GM13977 (cell line): ENCODE measurements at regions not wholly inside any gene's neighbourhood (a gene's known extent, or its start where the extent isn't known, plus 50 kb on each side); places are given as distances from the start of the nearest gene placed in this dataset.

Experiments
- DNase-seq: peaks from one replicate; pipeline ENCODE4 v3.0.0; 2012; ENCODE audit warnings: low spot score
- in situ Hi-C: fragments of 300-500 bp; cut with MboI; formaldehyde crosslinking; loops from one replicate; pipeline ENCODE4 v1.12.0; 2022; ENCODE audit warnings: low sequenced_read_pairs, low pct_unique_long_range_greater_than_20kb, mixed read lengths, inconsistent platforms; ENCODE audit not compliant: unreplicated experiment
- TF ChIP-seq, protein P1 (sequence below): IDR thresholded peaks from 2 replicates; pipeline ENCODE4 v1.5.1; 2012; ENCODE audit warnings: mild to moderate bottlenecking, control low read depth; ENCODE audit not compliant: insufficient read depth; ENCODE audit errors: extremely low read depth, missing control alignments

DNA sequence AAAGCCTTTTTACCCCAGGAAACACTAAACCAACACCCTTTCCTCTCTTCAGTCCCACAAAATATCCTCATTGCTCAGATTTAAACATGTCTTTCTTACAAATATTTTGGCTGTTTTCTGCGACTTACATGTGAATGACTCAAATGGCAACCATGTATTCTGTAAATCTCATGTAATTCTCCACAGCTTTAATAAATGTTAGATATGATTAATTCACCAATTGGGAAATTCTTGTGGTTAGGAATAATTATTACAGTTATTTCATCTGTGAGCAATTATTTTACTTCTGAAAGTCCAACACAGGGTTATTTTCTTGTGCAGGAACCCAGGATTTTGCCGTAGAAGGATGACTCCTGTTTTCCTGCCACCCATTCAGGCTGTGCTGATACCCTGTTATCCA lies 431.5 kb downstream of the LMO4 start:
- in situ Hi-C loops, result no loop called here
- DNase-seq, result no peak
- TF ChIP-seq, protein P1, sequence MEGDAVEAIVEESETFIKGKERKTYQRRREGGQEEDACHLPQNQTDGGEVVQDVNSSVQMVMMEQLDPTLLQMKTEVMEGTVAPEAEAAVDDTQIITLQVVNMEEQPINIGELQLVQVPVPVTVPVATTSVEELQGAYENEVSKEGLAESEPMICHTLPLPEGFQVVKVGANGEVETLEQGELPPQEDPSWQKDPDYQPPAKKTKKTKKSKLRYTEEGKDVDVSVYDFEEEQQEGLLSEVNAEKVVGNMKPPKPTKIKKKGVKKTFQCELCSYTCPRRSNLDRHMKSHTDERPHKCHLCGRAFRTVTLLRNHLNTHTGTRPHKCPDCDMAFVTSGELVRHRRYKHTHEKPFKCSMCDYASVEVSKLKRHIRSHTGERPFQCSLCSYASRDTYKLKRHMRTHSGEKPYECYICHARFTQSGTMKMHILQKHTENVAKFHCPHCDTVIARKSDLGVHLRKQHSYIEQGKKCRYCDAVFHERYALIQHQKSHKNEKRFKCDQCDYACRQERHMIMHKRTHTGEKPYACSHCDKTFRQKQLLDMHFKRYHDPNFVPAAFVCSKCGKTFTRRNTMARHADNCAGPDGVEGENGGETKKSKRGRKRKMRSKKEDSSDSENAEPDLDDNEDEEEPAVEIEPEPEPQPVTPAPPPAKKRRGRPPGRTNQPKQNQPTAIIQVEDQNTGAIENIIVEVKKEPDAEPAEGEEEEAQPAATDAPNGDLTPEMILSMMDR, result no peak

DNA sequence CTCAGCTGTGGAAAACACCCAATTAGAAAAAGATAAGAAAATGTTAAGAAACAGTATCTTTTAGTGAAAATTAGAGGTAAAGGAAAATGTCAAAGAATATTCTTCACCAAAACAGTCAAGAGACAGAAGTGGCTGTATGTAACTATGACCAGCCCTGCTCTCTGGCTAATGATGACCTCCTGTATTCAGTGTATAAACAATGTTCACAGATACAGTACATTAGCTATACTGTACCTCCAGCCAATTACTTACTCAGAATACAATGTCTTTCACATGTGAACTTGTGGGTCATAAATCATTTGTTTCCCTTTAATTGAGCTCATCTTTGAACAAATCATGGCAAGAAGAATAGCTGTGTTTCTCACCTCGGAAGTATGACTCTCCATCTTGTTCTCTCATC lies 432.0 kb downstream of the LMO4 start:
- in situ Hi-C loops, result no loop called here
- TF ChIP-seq, protein P1, result no peak
- DNase-seq, result no peak

DNA sequence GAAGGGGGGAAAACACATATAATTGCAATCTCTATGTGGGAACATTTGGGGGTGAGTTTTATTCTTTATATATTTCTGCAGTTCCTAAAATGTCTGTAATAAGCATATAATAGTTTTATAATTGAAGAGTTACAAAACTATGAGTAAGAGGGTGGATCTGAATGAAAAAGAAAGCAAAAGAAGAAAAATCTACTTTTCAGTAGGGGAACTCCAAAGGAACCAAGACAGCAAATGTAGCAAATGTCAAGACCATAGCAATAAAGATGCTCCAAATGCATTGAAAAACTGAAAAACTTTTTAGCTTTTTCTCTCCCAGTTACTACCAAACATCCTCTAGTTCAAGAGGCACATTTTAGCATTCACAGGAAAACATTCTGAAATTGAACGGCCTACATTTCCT lies 434.8 kb downstream of the LMO4 start:
- DNase-seq, result no peak
- in situ Hi-C loops, result no loop called here
- TF ChIP-seq, protein P1, result no peak

DNA sequence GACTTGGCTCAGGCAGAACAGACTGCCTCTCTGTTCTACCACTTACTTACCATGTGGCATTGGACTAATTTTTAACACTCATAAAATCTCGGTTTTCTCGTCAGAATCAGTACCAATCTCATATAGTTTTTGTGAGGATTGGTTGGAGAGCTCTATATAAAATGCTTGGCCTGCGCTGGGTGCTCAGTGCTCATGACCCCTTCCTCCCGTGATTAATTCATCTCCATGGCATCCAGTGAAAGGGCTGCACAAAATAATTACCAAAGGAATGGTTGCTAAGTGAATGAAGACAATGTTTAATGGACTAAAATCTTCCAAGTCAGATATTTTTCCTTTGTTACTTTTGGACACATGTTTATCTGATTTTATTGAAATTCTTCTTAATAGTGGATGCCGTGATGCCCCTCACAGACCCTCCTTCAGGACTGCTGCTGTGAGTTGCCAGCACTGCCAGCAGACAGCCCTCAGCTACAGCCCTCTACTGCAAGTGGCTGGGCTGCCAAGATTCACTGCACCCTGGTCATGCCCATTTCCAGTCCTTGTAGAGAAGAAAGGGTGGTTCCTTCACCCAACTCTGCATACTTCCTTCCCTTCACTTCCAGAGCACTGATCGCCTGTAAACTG lies 436.5 kb downstream of the LMO4 start:
- DNase-seq, result no peak
- TF ChIP-seq, protein P1, result no peak
- in situ Hi-C loops, result no loop called here

DNA sequence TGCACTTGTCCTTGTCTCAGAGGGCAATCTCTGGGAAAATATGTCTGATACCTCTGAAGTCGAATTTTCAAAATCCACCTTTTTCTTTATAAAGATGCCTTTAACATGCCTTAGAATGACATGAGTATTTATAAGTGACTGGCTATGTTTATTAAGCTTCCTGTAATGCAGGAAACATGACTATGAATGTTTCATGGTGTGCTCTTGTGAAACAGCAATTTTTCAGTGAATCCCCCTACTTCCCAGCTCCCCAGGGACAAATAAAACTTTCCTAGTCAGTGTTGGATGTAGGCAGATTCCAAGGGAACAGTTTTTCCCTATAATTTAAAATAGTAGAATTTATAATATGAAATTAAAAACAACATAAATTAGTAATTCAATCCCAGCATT lies 437.0 kb downstream of the LMO4 start:
- in situ Hi-C loops, result no loop called here
- TF ChIP-seq, protein P1, result no peak
- no peak for DNase-seq

DNA sequence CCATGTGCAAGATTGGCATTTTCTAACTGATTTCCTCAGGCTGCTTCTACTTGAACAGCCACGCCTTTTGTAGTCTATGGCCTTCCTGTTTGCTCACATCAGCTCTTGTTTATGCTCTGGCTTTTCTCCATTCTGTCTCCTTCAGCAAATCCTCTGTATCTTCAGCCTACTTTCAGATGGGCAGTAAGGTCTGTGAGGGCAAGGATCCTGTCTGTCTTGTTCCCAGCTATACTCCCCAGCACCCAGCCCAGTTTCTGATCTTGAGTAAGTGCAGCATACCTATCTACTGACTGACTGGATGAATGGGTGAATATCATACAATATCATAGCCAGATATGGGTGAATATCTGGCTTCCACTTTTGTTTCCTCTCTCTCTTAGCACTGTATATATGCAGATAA lies 438.1 kb downstream of the LMO4 start:
- TF ChIP-seq, protein P1, result no peak
- no peak for DNase-seq
- in situ Hi-C loops, result no loop called here

DNA sequence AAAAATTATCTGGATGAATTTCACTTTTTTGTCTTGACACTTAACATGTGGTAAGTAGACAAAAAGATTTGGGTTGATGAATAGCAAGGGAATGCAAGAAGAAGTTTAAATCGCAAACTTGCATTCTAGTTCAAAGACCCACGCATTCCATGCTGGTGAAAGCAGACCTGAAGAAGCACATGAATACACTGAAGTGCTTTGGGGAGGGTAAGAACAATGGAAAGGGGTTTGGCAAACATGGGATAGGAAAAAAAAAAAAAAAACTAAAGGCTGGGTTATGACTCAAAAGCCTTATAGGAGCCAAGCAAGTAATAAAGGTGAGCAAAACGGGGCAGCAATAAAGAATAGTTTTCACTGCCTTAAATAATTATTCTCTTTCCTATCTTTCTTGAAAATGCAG lies 450.2 kb downstream of the LMO4 start:
- in situ Hi-C loops, result no loop called here
- TF ChIP-seq, protein P1, result no peak
- no peak for DNase-seq
